ENCODE measurements at regions not wholly inside any gene's neighbourhood (a gene's known extent, or its start where the extent isn't known, plus 50 kb on each side); places are given as distances from the start of the nearest gene placed in this dataset.

DNA sequence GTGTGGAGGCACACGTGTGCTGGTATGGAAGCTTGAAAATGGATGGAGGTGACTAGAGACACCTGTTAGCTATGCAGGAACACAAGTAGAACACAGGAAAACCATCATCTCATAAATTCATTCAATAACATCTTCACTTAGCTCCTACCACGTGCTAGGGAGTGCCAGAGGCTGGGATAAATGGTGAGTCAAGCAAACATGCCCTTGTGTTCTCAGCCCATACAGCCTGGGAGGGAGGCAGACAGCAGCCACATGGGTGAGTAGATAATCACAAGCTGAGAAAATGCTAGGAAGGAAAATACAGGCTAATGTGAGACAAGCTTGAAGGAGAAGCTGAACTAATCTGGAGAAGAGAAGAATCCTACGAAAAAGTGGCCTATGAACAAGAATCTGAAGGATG is 468.0 kb upstream of the ZMIZ1 start:
- TF ChIP-seq, protein P1, sequence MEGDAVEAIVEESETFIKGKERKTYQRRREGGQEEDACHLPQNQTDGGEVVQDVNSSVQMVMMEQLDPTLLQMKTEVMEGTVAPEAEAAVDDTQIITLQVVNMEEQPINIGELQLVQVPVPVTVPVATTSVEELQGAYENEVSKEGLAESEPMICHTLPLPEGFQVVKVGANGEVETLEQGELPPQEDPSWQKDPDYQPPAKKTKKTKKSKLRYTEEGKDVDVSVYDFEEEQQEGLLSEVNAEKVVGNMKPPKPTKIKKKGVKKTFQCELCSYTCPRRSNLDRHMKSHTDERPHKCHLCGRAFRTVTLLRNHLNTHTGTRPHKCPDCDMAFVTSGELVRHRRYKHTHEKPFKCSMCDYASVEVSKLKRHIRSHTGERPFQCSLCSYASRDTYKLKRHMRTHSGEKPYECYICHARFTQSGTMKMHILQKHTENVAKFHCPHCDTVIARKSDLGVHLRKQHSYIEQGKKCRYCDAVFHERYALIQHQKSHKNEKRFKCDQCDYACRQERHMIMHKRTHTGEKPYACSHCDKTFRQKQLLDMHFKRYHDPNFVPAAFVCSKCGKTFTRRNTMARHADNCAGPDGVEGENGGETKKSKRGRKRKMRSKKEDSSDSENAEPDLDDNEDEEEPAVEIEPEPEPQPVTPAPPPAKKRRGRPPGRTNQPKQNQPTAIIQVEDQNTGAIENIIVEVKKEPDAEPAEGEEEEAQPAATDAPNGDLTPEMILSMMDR (conservative IDR thresholded peaks at IDR 0.05; ENCODE audit: low read depth, low read length) = no peak
- no peak for TF ChIP-seq EZH2 (IDR thresholded peaks at IDR 0.05; ENCODE audit: borderline replicate concordance, low read depth, low read length, poor library complexity, severe bottlenecking)
